ENCODE measurements at regions not wholly inside any gene's neighbourhood (a gene's known extent, or its start where the extent isn't known, plus 50 kb on each side); places are given as distances from the start of the nearest gene placed in this dataset.

GRCh38 chrX:45258731-45259402 is 58.2 kb upstream of the DIPK2B start:
- Mint-ChIP-seq H3K27ac (no peak overlapping the region), H3K4me1 (ENCODE audit: low read depth) (no peaks in the 10 kb centered on the region), H3K36me3 (ENCODE audit: low read depth) (peaks cover 2% of the 10 kb centered on the region), H3K4me3 (no peak overlapping the region), H3K27me3 (ENCODE audit: insufficient read depth) (peaks cover 1% of the 10 kb centered on the region), H3K9me3 (peaks cover 2% of the 10 kb centered on the region)
- intact Hi-C loops (cut with micrococcal nuclease), result no loop called here
- DNase-seq (ENCODE audit: low spot score), result no peak

Measured in activated T-helper 1 cell treated with anti-CD3 and anti-CD28 coated beads, Interleukin-12 subunit alpha, Interleukin-12 subunit beta, Interleukin-2, Interleukin-4 antibody, amounts not matched to agents 30 ng/mL and 10 ng/mL and 1 ng/mL, durations not matched to agents 14 hours and 24 hours and 36 hours (primary cell).